OCI-LY1 (cell line): ENCODE measurements at regions not wholly inside any gene's neighbourhood (a gene's known extent, or its start where the extent isn't known, plus 50 kb on each side); places are given as distances from the start of the nearest gene placed in this dataset.

ENCODE experiments used
- H2AFZ ChIP-seq: fragments of 200-600 bp; sonication (generic), shearing (Covaris generic); 2 replicates; pipeline ENCODE4 v1.6.0; 2014; ENCODE audit warnings: antibody characterized with exemption, mild to moderate bottlenecking, low read length
- H3F3A ChIP-seq: fragments of 200-600 bp; sonication (generic), shearing (Covaris generic); 2 replicates; pipeline ENCODE4 v1.6.0; 2014; ENCODE audit warnings: mild to moderate bottlenecking, antibody characterized with exemption, low read length, moderate library complexity; ENCODE audit not compliant: insufficient read depth
- H3K27ac ChIP-seq: fragments of 200-600 bp; sonication (generic); 2 replicates; pipeline ENCODE4 v1.5.1; 2014; ENCODE audit warnings: low read length, mixed run types, mild to moderate bottlenecking, low read depth; ENCODE audit not compliant: poor library complexity, severe bottlenecking
- H3K27me3 ChIP-seq: fragments of 200-600 bp; sonication (generic); 2 replicates; pipeline ENCODE4 v1.6.0; 2014; ENCODE audit warnings: antibody characterized with exemption, mild to moderate bottlenecking, low read length, moderate library complexity; ENCODE audit not compliant: insufficient read depth
- H3K36me3 ChIP-seq: fragments of 200-600 bp; sonication (generic); 2 replicates; pipeline ENCODE4 v1.6.1; 2014; ENCODE audit warnings: mild to moderate bottlenecking, antibody characterized with exemption, low read length, moderate library complexity, mixed read lengths; ENCODE audit not compliant: insufficient read depth
- H3K4me1 ChIP-seq: fragments of 200-600 bp; sonication (generic); 2 replicates; pipeline ENCODE4 v1.5.1; 2014; ENCODE audit warnings: mild to moderate bottlenecking, low read length, moderate library complexity; ENCODE audit not compliant: insufficient read depth, severe bottlenecking
- H3K4me2 ChIP-seq: fragments of 200-600 bp; sonication (generic), shearing (Covaris generic); 2 replicates; pipeline ENCODE4 v1.6.1; 2014; ENCODE audit warnings: low read length
- H3K4me3 ChIP-seq: fragments of 200-600 bp; sonication (generic); 2 replicates; pipeline ENCODE4 v1.5.1; 2014; ENCODE audit warnings: low read length, low read depth, mild to moderate bottlenecking, mixed read lengths; ENCODE audit not compliant: poor library complexity, severe bottlenecking
- H3K79me2 ChIP-seq: fragments of 200-600 bp; shearing (Covaris generic); 2 replicates; pipeline ENCODE4 v1.6.1; 2016; ENCODE audit warnings: mixed run types, low read length, mixed read lengths; ENCODE audit not compliant: insufficient read depth
- H3K9ac ChIP-seq: fragments of 200-600 bp; sonication (generic), shearing (Covaris generic); 2 replicates; pipeline ENCODE4 v1.6.1; 2014; ENCODE audit warnings: mild to moderate bottlenecking, low read length, mixed read lengths
- H3K9me2 ChIP-seq: fragments of 200-600 bp; sonication (generic), shearing (Covaris generic); 2 replicates; pipeline ENCODE4 v1.6.1; 2014; ENCODE audit warnings: low read depth, mild to moderate bottlenecking, low read length, mixed read lengths
- H3K9me3 ChIP-seq: fragments of 200-600 bp; shearing (Covaris generic); 2 replicates; pipeline ENCODE4 v1.6.1; 2014; ENCODE audit warnings: low read length, mixed read lengths
- H4K20me1 ChIP-seq: fragments of 200-600 bp; sonication (generic), shearing (Covaris generic); 2 replicates; pipeline ENCODE4 v1.6.0; 2016; ENCODE audit warnings: mild to moderate bottlenecking, low read length; ENCODE audit not compliant: insufficient read depth
- EZH2 ChIP-seq: fragments of 200-600 bp; sonication (generic), shearing (Covaris generic); IDR thresholded peaks from 2 replicates; pipeline ENCODE4 v1.8.0; 2017; ENCODE audit warnings: borderline replicate concordance, mixed run types, mild to moderate bottlenecking, antibody characterized with exemption, low read length, moderate library complexity, mixed read lengths
- TF ChIP-seq, protein P1 (sequence below): fragments of 200-600 bp; sonication (generic), shearing (Covaris generic); IDR thresholded peaks from 2 replicates; pipeline ENCODE4 v1.5.1; 2017; ENCODE audit warnings: mild to moderate bottlenecking, antibody characterized with exemption, low read length, moderate library complexity, mixed read lengths

- H3K9me3 ChIP-seq: no peaks in the 10 kb centered on the region
- no peaks in the 10 kb centered on the region for H3F3A ChIP-seq
- H3K27me3 ChIP-seq: no peaks in the 10 kb centered on the region
- H3K4me3 ChIP-seq: no peak overlapping the region
- no peak overlapping the region for H2AFZ ChIP-seq
- TF ChIP-seq, protein P1, sequence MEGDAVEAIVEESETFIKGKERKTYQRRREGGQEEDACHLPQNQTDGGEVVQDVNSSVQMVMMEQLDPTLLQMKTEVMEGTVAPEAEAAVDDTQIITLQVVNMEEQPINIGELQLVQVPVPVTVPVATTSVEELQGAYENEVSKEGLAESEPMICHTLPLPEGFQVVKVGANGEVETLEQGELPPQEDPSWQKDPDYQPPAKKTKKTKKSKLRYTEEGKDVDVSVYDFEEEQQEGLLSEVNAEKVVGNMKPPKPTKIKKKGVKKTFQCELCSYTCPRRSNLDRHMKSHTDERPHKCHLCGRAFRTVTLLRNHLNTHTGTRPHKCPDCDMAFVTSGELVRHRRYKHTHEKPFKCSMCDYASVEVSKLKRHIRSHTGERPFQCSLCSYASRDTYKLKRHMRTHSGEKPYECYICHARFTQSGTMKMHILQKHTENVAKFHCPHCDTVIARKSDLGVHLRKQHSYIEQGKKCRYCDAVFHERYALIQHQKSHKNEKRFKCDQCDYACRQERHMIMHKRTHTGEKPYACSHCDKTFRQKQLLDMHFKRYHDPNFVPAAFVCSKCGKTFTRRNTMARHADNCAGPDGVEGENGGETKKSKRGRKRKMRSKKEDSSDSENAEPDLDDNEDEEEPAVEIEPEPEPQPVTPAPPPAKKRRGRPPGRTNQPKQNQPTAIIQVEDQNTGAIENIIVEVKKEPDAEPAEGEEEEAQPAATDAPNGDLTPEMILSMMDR: no peak
- no peak for TF ChIP-seq EZH2
- H3K4me1 ChIP-seq: no peaks in the 10 kb centered on the region
- H3K9me2 ChIP-seq: no peaks in the 10 kb centered on the region
- no peaks in the 10 kb centered on the region for H4K20me1 ChIP-seq
- no peaks in the 10 kb centered on the region for H3K79me2 ChIP-seq
- H3K27ac ChIP-seq: no peak overlapping the region
- no peak overlapping the region for H3K4me2 ChIP-seq
- no peaks in the 10 kb centered on the region for H3K36me3 ChIP-seq
- H3K9ac ChIP-seq: no peak overlapping the region
Observed at GRCh38 chr2:23093513-23093912, 291.5 kb upstream of the KLHL29 start.

DNA sequence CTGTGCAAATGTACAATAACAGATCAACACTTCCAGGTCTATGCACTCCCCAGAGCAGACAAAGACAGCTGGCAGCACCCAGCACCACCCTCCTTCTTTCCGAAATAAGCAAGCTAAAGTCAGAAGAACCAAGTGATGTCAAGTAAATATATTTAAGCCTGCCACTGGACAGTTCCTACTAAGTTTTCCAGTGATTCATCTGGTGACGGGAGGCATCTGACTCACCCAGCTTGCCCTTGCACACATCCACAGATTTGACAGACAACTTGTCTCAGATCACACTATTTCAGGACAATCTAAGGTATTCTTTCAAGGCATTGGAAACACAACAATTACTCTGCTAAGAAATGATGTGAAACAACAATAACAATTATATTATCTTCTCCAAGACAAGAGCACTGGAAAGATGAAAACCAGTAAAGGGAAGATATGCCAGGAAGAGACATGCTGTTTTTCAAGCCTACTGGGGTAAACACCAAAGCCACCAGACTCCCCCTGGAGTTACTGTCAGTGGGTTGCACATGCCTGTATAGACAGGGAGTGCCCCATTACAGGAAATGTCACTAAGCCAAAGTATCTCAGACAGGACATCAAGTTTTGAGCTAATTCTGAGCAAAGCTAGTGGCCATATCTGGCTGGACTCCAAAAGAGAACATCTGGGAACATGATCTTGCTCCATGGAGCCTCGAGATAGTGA, 287.9 kb upstream of the KLHL29 start:
- H3K4me3 ChIP-seq: no peak overlapping the region
- no peaks in the 10 kb centered on the region for H4K20me1 ChIP-seq
- no peaks in the 10 kb centered on the region for H3K9me3 ChIP-seq
- H2AFZ ChIP-seq: no peak overlapping the region
- TF ChIP-seq, protein P1: no peak
- no peak for TF ChIP-seq EZH2
- H3K9me2 ChIP-seq: no peaks in the 10 kb centered on the region
- H3K9ac ChIP-seq: no peak overlapping the region
- no peaks in the 10 kb centered on the region for H3K4me1 ChIP-seq
- no peaks in the 10 kb centered on the region for H3F3A ChIP-seq
- no peak overlapping the region for H3K4me2 ChIP-seq
- H3K79me2 ChIP-seq: no peaks in the 10 kb centered on the region
- no peaks in the 10 kb centered on the region for H3K36me3 ChIP-seq
- H3K27me3 ChIP-seq: no peaks in the 10 kb centered on the region
- no peak overlapping the region for H3K27ac ChIP-seq

- Histone ChIP-seq H3K36me3 (no peaks in the 10 kb centered on the region), H3F3A (no peaks in the 10 kb centered on the region), H3K4me1 (no peaks in the 10 kb centered on the region), H3K4me3 (no peak overlapping the region), H3K79me2 (no peaks in the 10 kb centered on the region), H3K27me3 (no peaks in the 10 kb centered on the region), H4K20me1 (no peaks in the 10 kb centered on the region), H3K9me3 (no peaks in the 10 kb centered on the region), H3K27ac (no peak overlapping the region), H3K9me2 (no peaks in the 10 kb centered on the region), H3K4me2 (no peak overlapping the region), H2AFZ (no peak overlapping the region), H3K9ac (no peak overlapping the region)
- no peak for TF ChIP-seq EZH2
- TF ChIP-seq, protein P1: no peak
Observed at GRCh38 chr2:23100406-23100805, 284.6 kb upstream of the KLHL29 start.
